GM10266 (cell line): ENCODE measurements at regions not wholly inside any gene's neighbourhood (a gene's known extent, or its start where the extent isn't known, plus 50 kb on each side); places are given as distances from the start of the nearest gene placed in this dataset.

Experiments
- DNase-seq: peaks from one replicate; pipeline ENCODE4 v3.0.0; 2012; ENCODE audit errors: extremely low spot score
- TF ChIP-seq, protein P1 (sequence below): IDR thresholded peaks from 2 replicates; pipeline ENCODE4 v1.5.1; 2012; ENCODE audit warnings: mild to moderate bottlenecking, low read depth; ENCODE audit not compliant: control insufficient read depth, insufficient read depth; ENCODE audit errors: missing control alignments

DNA sequence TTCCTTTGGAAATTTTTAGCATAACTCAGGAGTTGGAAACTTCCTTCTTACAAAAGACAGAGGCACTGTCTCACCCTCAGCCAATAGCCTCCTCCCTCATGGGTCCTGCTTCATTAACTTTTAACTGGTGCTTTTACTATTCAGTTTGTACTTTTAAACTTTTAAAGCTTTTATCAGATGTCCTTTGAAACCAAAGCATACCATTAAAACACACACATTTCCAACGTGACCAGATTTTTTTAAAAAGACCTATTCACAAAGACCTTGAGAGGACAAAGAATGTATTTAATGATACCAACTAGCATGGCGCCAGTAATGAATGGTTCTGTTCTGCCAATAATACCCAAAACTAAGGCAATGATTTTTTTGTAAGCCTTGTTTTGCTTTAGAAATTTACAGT is 173.6 kb upstream of the EEA1 start:
- TF ChIP-seq, protein P1, sequence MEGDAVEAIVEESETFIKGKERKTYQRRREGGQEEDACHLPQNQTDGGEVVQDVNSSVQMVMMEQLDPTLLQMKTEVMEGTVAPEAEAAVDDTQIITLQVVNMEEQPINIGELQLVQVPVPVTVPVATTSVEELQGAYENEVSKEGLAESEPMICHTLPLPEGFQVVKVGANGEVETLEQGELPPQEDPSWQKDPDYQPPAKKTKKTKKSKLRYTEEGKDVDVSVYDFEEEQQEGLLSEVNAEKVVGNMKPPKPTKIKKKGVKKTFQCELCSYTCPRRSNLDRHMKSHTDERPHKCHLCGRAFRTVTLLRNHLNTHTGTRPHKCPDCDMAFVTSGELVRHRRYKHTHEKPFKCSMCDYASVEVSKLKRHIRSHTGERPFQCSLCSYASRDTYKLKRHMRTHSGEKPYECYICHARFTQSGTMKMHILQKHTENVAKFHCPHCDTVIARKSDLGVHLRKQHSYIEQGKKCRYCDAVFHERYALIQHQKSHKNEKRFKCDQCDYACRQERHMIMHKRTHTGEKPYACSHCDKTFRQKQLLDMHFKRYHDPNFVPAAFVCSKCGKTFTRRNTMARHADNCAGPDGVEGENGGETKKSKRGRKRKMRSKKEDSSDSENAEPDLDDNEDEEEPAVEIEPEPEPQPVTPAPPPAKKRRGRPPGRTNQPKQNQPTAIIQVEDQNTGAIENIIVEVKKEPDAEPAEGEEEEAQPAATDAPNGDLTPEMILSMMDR: no peak
- DNase-seq: no peak

DNA sequence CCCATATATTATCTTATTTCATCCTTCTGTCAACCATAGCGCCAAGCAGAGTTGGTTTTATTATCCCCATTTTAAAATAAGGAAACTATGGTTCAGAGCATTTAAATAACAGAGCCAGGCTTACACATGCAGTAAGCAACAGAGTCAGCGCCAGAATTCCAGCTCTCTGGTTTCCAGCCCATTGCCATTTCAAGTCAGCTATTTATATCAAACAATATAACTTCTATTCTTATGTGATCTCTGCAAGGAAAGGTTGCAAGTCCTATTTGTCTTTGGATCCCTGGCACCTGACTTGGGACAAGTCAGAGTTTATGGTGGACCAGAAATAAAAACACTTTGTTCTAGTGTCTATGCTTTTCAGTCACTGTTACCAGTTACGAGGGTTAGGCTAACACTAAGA is 174.1 kb upstream of the EEA1 start:
- no peak for DNase-seq
- TF ChIP-seq, protein P1: no peak

DNA sequence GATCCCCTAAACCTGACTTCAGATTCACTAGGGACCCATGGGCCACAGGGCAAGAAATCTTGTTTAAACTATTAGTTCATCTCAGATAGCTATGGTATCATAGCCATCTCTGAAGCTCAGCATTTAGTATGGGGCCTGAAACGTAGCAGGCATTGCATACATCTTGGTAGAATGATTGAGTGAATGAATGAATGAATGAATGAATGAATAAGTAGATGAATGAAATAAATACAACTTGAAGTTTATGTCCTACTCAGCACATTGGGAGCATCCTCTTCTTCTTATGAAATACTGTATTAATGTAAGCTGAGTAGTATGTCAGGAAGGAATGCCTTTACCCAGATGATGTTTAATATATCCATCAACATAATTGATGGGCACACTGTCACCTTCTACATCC is 175.4 kb upstream of the EEA1 start:
- no peak for DNase-seq
- TF ChIP-seq, protein P1: no peak

DNA sequence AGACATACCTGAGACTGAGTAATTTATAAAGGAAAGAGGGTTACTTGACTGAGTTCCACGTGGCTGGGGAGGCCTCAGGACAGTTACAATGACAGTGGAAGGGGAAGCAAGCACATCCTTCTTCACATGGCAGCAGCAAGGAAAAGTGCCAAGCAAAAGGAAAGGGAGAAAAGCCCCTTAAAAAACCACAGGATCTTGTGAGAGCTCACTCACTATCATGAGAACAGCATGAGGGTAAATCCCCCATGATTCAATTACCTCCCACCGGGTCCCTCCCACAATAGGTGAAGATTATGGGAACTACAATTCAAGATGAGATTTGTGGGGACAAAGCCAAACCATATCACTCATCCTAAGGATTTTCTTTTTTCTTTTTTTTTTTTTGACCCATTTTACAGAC is 177.8 kb upstream of the EEA1 start:
- DNase-seq: no peak
- TF ChIP-seq, protein P1: no peak

DNA sequence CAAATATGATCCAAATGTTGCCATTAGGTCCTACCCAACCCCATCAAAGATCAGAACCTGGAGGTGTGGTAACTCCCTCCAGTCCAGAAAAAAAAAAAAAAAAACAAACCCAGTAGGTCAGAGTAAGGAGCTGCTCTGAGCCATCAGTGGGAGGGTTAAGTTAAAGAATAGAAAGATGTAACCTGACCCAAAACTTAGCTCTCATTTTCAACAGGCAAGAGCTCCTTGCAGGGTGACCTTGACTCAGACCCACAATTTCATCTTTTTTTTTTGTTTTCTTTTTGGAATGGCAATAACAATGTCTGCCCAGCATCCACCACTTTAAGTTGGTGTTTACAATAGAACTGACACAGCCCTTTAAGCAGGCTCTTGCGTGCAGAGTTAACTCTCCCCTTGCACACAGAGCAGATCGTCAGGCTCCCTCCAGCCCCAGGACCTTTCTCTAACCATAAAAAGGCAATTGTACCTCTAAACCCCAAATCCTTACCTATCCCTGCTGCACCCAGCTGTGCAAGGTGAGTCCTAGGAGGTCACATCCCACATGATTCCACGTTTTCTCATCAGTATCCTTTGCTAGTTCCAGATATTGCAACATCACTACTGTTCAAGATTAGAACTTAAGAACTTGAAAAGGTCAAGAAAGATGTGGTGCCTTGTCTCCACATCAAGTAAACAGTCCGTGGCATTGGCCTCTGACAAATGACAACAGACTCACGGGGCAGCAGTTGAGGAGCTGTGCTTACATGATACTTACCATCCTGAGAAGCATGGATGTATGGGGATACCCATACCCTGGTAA is 178.6 kb upstream of the EEA1 start:
- no peak for DNase-seq
- TF ChIP-seq, protein P1: no peak

DNA sequence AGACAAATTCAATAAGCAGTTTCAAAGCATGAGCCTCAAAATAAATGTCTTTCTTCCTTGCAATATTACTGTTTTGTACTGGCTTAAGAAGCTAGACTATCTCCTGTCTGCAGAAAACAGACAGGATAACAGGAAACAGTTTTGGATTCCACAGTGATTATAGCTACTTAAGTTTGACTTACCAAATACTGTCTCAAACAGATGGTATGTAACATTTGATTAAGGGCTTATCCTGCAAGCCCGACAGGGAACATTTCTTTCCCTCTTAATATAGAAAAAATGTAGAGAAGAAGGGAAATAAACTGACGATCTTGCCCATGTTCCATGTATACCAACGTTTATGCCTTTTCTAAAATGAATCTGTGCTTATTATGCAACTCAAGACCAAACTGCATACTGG is 179.9 kb upstream of the EEA1 start:
- TF ChIP-seq, protein P1: no peak
- DNase-seq: no peak

DNA sequence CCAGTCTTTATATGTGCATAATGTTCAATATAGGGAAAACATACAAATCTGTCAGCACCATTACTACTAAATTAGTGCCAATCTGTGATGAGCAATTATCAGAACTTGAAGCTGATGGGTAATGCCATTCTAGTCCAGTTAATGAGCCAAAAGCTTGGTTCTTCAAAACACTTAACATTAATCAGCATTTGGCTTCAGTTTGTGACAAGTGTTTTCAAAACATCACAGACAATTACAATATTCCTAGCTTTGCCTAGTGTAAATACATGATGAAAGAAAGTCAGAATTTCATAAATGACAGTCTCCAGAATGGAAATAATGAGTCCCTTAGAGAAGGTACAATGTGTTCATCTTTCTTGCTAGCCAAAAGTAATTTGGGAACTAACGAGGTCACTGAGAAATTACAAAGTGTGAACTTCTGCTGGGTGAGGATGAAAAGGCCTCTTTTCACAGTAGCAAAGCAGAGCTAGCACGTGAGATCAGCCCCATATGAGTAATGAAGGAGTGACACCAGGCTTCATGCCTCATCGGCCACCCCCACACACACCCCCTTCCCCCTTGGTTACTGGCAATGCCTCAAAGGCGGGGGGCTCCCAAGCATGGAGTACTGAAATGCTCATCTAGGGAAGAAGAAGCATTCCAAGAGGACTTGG is 180.6 kb upstream of the EEA1 start:
- peak; percentile 36 for DNase-seq
- TF ChIP-seq, protein P1: no peak
